HG02610 (cell line): ENCODE measurements at regions not wholly inside any gene's neighbourhood (a gene's known extent, or its start where the extent isn't known, plus 50 kb on each side); places are given as distances from the start of the nearest gene placed in this dataset.
"Not testable (repeated sequence)": the region's sequence is repeated elsewhere in the genome, so short reads cannot be mapped to it uniquely, and the experiment has no call there.

Source experiments
- ATAC-seq: cut with Tn5 transposase; IDR thresholded peaks from one replicate; pipeline ENCODE4 v1.9.1; 2021; ENCODE audit warnings: mild to moderate bottlenecking, moderate library complexity; ENCODE audit not compliant: unreplicated experiment

- ATAC-seq: peak; percentile 50
These were observed 125.1 kb downstream of the PRRX1 start for GRCh38 chr1:170789063-170789462.

- ATAC-seq: no peak
These were observed 126.2 kb downstream of the PRRX1 start for GRCh38 chr1:170790175-170790574.

- no peak for ATAC-seq
These were observed 126.7 kb downstream of the PRRX1 start for GRCh38 chr1:170790651-170791071.

DNA sequence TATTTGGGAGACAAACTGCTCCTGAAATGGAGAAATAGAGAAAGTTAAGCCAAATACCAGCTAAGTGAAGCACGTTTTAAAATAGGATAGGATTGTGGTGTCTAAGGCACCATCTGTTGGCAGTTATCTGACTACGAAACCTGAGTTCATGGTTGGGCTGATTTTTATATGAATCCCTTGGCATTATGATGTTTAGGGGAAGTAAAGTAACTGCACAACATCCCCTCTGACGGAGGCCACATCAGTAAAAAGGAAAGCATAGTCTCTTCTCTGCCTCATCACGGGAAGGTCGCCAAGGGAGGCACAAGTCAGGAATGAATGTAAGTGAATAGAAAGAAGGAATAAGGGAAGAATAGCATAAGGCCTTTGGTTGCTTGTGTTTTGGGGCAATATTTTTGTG lies 128.0 kb downstream of the PRRX1 start:
- no peak for ATAC-seq

- ATAC-seq: no peak
These were observed 135.1 kb upstream of the MROH9 start for GRCh38 chr1:170800265-170800664.

- no peak for ATAC-seq
These were observed 134.5 kb upstream of the MROH9 start for GRCh38 chr1:170800812-170801211.

- no peak for ATAC-seq
These were observed 131.6 kb upstream of the MROH9 start for GRCh38 chr1:170803711-170804110.

DNA sequence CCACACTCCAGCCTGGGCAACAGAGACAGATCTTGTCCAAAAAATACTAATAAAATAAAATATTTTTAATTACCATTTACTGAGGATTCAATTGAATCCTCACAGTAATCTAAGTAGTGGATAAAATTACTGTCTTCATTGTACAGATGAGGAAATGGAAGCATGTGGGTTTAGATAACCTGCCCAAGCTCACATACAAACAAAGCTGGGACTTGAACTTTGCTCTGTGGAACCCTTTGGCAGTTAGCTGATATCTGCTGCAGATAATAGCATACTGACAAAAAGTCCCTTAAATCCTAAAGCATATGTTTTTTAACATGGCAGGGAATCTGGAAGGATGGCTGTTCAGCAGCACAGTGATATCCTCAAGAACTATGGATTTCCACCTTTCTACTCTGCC lies 130.9 kb upstream of the MROH9 start:
- ATAC-seq: no peak

GRCh38 chr1:170804879-170805278 lies 130.5 kb upstream of the MROH9 start:
- ATAC-seq: no peak

- no peak for ATAC-seq
These were observed 128.4 kb upstream of the MROH9 start for GRCh38 chr1:170806961-170807360.

- ATAC-seq: no peak
These were observed 127.9 kb upstream of the MROH9 start for GRCh38 chr1:170807432-170807831.

DNA sequence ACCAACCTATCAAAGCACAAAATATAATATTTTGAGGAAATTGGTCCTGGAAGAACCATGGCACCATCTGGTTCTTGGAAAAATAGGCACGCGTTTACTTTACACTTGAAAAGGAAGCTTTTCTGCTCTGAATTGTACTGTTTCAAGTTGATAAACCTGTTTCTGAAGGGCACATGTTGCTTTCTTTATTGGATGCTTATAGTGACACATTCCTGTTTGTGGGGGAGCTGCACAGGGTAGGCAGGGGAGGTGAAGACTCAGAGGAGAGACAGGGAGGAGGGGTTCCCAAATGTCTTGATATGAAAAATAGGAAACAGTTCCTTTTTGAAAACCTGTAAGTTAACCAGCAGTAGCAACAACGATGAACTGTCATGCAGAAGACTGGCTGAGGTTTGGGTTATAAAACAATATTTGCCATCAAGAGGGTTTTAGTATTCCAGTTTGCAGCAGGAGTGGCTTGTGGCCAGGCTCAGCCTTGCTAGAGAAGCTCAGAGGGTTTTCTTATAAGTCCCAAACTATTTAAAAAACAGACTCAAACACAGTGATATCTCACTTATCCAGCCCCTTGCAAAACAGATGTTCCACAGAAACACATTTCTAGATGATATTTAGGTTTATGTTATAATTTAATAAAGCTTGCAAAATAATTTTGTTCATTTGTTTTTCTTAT lies 127.0 kb upstream of the MROH9 start:
- ATAC-seq: no peak

GRCh38 chr1:170811013-170811412 lies 124.3 kb upstream of the MROH9 start:
- ATAC-seq: not testable (repeated sequence)

DNA sequence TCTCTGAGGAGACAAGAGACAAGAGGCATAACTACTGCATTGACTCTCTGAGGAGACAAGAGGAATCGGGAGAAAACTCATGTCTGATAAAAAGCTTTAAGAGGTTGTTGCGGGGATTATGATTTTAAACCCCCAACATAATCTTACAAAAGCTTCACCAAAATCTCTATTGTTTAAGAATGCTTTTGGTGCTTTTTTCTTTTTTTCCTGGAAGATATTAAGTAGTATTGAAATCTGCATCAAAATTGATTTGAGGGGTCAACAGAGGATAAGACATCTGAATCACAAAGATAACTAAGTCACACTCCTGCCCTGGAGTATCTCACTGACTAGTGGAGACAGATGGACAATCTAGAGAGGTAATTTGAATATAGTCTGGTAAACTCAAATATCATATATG lies 115.6 kb upstream of the MROH9 start:
- no peak for ATAC-seq

- ATAC-seq: no peak
These were observed 112.2 kb upstream of the MROH9 start for GRCh38 chr1:170823120-170823519.

DNA sequence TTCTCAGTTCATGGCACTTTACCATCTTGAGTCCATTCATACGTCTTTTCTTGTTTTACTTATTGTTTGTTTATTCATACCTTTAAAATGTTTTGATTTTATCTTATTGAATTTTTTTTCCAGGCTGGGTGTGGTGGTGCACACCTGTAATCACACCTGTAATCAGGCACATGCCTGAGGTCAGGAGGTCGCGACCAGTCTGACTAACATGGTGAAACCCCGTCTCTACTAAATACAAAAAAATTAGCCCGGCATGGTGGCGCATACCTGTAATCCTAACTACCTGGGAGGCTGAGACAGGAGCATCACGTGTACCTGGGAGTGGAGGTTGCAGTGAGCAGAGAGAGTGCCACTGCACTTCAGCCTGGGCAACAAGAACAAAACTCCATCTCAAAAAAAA lies 104.1 kb upstream of the MROH9 start:
- no peak for ATAC-seq

GRCh38 chr1:170836141-170836540 lies 99.2 kb upstream of the MROH9 start:
- no peak for ATAC-seq

DNA sequence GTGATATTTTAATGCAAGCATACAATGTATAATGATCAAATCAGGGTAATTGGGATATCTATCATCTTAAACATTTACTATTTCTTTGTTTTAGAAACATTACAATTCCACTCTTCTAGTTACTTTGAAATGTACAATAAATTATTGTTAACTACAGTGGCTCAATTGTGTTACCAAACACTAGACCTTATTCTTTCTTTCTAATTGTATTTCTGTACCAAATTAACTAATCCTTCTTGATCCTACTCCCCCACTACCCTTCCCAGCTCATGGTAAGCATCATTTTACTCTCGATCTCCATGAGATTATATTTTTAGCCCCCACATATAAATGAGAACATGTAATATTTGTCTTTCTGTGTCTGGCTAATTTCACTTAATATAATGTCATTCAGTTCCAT lies 95.0 kb upstream of the MROH9 start:
- no peak for ATAC-seq

DNA sequence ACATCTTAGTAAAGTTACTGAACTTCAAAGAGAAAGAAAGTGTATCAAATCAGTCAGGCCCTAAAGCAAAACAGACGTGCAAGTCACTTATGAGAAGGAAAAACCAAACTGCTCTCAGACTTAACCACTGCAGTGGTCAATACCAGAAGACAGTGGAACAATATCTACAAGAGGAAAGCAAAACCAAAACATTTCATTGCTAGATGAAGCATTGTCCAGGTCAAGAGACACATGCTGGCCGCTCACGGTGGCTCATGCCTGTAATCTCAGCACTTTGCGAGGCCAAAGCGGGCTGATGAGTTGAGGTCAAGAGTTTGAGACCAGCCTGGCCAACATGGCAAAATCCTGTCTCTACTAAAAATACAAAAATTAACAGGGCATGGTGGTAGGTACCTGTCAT lies 82.0 kb upstream of the MROH9 start:
- ATAC-seq: peak; percentile 84

DNA sequence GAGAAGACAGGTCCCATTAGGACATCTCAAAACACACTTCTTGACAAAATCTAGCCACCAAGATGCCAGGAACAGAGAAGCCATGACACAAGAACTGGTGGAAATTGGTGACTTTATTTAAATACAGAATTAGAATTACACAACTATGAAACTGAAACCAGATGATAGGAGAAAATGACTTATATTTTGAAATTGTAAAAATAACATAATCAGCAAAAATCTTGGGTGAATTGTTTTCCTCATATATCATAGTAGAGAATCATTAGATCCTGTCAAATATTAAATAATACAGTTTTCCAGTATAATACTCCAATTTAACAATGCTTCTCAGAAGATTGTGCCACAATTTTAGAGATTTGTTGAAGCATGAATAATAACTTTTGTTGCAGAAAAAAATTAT lies 81.5 kb upstream of the MROH9 start:
- ATAC-seq: peak; percentile 21

GRCh38 chr1:170854677-170855076 lies 80.7 kb upstream of the MROH9 start:
- no peak for ATAC-seq

GRCh38 chr1:170856455-170856854 lies 78.9 kb upstream of the MROH9 start:
- no peak for ATAC-seq

- ATAC-seq: no peak
These were observed 77.4 kb upstream of the MROH9 start for GRCh38 chr1:170857955-170858354.
